Ascending aorta (tissue), 2 donors: ENCODE measurements at regions not wholly inside any gene's neighbourhood (a gene's known extent, or its start where the extent isn't known, plus 50 kb on each side); places are given as distances from the start of the nearest gene placed in this dataset.

Experiments used
- DNase-seq, 2 donors: peaks; one replicate each; pipeline ENCODE4 v3.0.0-alpha.2; 2019; ENCODE audit warnings: low spot score in 2 of 2
- H3K27ac ChIP-seq, 2 donors: fragments of 200-600 bp; sonication (generic); one replicate each; pipeline ENCODE4 v1.5.1; 2016 to 2017; ENCODE audit warnings: mild to moderate bottlenecking in 1 of 2
- H3K27me3 ChIP-seq: fragments of 200-600 bp; sonication (generic); one replicate; pipeline ENCODE4 v1.5.1; 2017
- H3K36me3 ChIP-seq, 2 donors: fragments of 200-600 bp; sonication (generic); one replicate each; pipeline ENCODE4 v1.5.1; 2016
- H3K4me1 ChIP-seq, 2 donors: fragments of 200-600 bp; sonication (generic); one replicate each; pipeline ENCODE4 v1.5.1; 2016 to 2017; ENCODE audit warnings: mild to moderate bottlenecking in 1 of 2
- H3K4me3 ChIP-seq, 2 donors: fragments of 200-600 bp; sonication (generic); one replicate each; pipeline ENCODE4 v1.5.1; 2016 to 2017; ENCODE audit warnings: mild to moderate bottlenecking in 1 of 2
- H3K9me3 ChIP-seq, 2 donors: fragments of 200-600 bp; sonication (generic); one replicate each; pipeline ENCODE4 v1.5.1; 2016
- intact Hi-C: fragments of 100-400 bp; cut with DNase I; formaldehyde crosslinking; loops from one replicate; pipeline ENCODE4 v1.15.1; 2023
- TF ChIP-seq, protein P1 (sequence below), 3 experiments: fragments of 200-600 bp in 2 of 3; fragments of 450-650 bp in 1 of 3; sonication (generic) in 2 of 3; IDR thresholded peaks; one replicate each; pipeline ENCODE4 v1.5.1; 2016 to 2019; ENCODE audit warnings: antibody characterized with exemption in 3 of 3, mild to moderate bottlenecking in 1 of 3, moderate library complexity in 1 of 3

DNA sequence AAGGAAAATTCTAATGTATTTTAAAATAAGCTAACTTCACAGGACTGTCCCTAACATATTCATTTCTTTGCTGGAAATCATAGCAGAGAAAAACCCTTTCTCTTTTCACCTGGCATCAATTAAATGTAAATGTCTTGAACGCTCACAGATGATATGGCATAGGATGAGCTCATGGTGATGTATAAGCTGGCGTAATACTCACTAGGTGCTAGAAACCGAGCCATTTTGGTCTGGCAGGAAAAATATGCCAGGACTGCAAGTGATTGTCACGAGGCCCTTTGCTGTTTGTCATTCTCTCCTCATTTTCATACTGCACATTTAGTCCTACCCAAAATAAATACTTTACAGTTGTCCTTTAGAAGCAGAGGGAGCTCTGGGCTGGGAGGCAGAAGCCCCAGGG is 222.7 kb upstream of the LNX1 start:
- no peak for DNase-seq
- no peaks in the 10 kb centered on the region for H3K27me3 ChIP-seq
- intact Hi-C loops = no loop called here
- H3K4me1 ChIP-seq = no peaks in the 10 kb centered on the region
- TF ChIP-seq, protein P1, sequence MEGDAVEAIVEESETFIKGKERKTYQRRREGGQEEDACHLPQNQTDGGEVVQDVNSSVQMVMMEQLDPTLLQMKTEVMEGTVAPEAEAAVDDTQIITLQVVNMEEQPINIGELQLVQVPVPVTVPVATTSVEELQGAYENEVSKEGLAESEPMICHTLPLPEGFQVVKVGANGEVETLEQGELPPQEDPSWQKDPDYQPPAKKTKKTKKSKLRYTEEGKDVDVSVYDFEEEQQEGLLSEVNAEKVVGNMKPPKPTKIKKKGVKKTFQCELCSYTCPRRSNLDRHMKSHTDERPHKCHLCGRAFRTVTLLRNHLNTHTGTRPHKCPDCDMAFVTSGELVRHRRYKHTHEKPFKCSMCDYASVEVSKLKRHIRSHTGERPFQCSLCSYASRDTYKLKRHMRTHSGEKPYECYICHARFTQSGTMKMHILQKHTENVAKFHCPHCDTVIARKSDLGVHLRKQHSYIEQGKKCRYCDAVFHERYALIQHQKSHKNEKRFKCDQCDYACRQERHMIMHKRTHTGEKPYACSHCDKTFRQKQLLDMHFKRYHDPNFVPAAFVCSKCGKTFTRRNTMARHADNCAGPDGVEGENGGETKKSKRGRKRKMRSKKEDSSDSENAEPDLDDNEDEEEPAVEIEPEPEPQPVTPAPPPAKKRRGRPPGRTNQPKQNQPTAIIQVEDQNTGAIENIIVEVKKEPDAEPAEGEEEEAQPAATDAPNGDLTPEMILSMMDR (IDR thresholded peaks at IDR 0.05) = no peak
- no peaks in the 10 kb centered on the region for H3K36me3 ChIP-seq
- H3K9me3 ChIP-seq = no peaks in the 10 kb centered on the region
- no peak overlapping the region for H3K4me3 ChIP-seq
- H3K27ac ChIP-seq = no peak overlapping the region

DNA sequence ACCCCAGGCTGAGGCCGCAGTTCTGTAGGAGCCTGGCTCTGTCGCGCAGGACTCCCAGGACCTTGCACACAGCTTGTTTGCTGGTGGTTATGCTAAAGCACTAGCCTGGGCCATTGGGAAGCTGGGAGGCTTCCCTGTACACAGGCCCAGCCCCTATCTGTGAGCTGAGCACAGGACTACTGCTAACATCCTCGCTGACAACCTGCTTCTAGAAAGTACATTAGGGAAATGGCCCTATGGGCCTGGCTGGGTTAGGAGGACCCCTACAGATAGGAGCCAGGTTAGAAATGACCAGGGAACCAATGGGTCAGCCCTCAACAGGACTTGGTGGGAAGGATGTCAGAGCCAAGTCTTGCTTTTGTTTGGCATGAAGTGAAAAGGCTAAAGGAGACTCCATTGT is 219.4 kb upstream of the LNX1 start:
- intact Hi-C loops = no loop called here
- Histone ChIP-seq H3K27ac (no peak overlapping the region), H3K27me3 (no peaks in the 10 kb centered on the region), H3K4me3 (no peak overlapping the region), H3K4me1 (no peaks in the 10 kb centered on the region), H3K9me3 (no peaks in the 10 kb centered on the region), H3K36me3 (no peaks in the 10 kb centered on the region)
- TF ChIP-seq, protein P1 (IDR thresholded peaks at IDR 0.05) = no peak
- DNase-seq = no peak

DNA sequence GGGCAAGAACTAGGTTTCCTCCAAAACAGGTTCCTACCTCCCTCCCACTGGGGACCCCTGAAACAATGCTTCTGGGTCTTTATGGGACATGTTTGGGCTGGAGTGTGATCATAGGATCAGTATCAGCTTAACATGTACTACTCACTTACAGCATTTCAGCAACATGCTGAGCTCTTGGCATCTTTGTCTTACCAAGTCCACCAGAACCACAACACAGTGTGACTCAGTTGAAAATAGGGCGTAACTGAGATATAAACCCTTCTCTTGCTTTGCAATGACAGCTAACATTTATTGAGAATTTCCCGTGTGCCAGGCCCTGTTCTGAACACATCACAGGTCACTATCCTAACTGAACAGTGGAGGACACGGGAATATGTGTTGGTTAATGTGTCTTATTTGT is 218.5 kb upstream of the LNX1 start:
- no peak overlapping the region for H3K27ac ChIP-seq
- intact Hi-C loops = no loop called here
- H3K36me3 ChIP-seq = no peaks in the 10 kb centered on the region
- no peaks in the 10 kb centered on the region for H3K27me3 ChIP-seq
- H3K4me3 ChIP-seq = no peak overlapping the region
- no peaks in the 10 kb centered on the region for H3K9me3 ChIP-seq
- H3K4me1 ChIP-seq = no peaks in the 10 kb centered on the region
- DNase-seq = no peak
- TF ChIP-seq, protein P1 (IDR thresholded peaks at IDR 0.05) = no peak

DNA sequence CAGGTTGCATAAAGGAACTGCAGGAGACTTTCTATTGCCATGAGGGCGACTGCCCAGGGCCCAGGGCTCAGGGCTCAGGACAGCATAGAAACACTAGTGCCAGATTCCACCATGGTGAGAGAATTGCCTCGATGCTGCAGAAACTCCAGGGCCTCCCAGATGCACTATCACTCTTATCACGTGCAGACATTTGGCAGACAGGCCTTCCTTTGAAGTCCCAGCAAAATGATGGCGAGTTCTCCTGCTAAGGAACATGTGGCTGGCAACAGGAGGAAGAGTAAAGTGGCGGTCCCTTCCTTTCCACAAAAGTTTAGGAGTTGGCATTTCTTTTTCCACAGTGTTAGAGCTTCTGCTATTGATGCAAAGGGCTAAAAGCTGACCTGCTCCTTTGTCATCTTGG is 214.0 kb upstream of the LNX1 start:
- H3K27me3 ChIP-seq = no peaks in the 10 kb centered on the region
- TF ChIP-seq, protein P1 (IDR thresholded peaks at IDR 0.05) = no peak
- no peaks in the 10 kb centered on the region for H3K4me1 ChIP-seq
- no peak overlapping the region for H3K27ac ChIP-seq
- H3K36me3 ChIP-seq = no peaks in the 10 kb centered on the region
- no peak overlapping the region for H3K4me3 ChIP-seq
- intact Hi-C loops = no loop called here
- H3K9me3 ChIP-seq = no peaks in the 10 kb centered on the region
- DNase-seq = no peak

- no peaks in the 10 kb centered on the region for H3K4me1 ChIP-seq
- H3K4me3 ChIP-seq = no peak overlapping the region
- H3K27me3 ChIP-seq = no peaks in the 10 kb centered on the region
- intact Hi-C loops = no loop called here
- no peak for DNase-seq
- H3K9me3 ChIP-seq = no peaks in the 10 kb centered on the region
- H3K36me3 ChIP-seq = no peaks in the 10 kb centered on the region
- TF ChIP-seq, protein P1 (IDR thresholded peaks at IDR 0.05) = peak in 1 of 3 experiments; percentile 11
- H3K27ac ChIP-seq = no peak overlapping the region
Measured at GRCh38 chr4:53804719-53805118, 213.4 kb upstream of the LNX1 start.

GRCh38 chr4:53802500-53802899 is 211.2 kb upstream of the LNX1 start:
- TF ChIP-seq, protein P1 (IDR thresholded peaks at IDR 0.05) = no peak
- Histone ChIP-seq H3K4me3 (no peak overlapping the region), H3K27me3 (no peaks in the 10 kb centered on the region), H3K9me3 (no peaks in the 10 kb centered on the region), H3K36me3 (no peaks in the 10 kb centered on the region), H3K4me1 (no peaks in the 10 kb centered on the region), H3K27ac (no peak overlapping the region)
- intact Hi-C loops = no loop called here
- no peak for DNase-seq
